K562 (cell line): ENCODE measurements at regions not wholly inside any gene's neighbourhood (a gene's known extent, or its start where the extent isn't known, plus 50 kb on each side); places are given as distances from the start of the nearest gene placed in this dataset.

Source experiments
- ATAC-seq: fragments of 200-7000 bp; cut with Tn5 transposase; 3 replicates; pipeline ENCODE4 v1.9.1; 2020; ENCODE audit warnings: moderate library complexity
- BruUV-seq: library from RNA; stranded (reverse); fragments of 400-500 nt; replicated peaks from 2 replicates; lab custom pipeline; 2021; lab: Mats Ljungman, UMichigan
- CTCF ChIA-PET: fragments of 300-600 bp; formaldehyde crosslinking; extraction: SDS; loops from one replicate; lab custom pipeline; 2021; ENCODE audit warnings: low intra/inter-chr PET ratio; lab: Yijun Ruan, JAX
- POLR2A ChIA-PET: fragments of 300-600, 350-650 bp; sonication (Branson Sonifier 250); formaldehyde crosslinking; extraction: SDS; loops from one replicate; lab custom pipeline; 2021; ENCODE audit warnings: antibody characterized with exemption, inconsistent platforms; lab: Yijun Ruan, JAX
- DNase-seq, 4 experiments: peaks; one replicate each; pipeline versions ENCODE4 v3.0.0 to v3.0.0-alpha.2; 2011 to 2018; ENCODE audit warnings: low spot score in 3 of 4, mixed read lengths in 3 of 4; ENCODE audit errors: extremely low read depth in 1 of 4
- FAIRE-seq: peaks from 2 replicates; lab custom pipeline; 2011; peaks lifted over from hg19 to GRCh38; lab: Jason Lieb, UNC
- H2AFZ ChIP-seq: 2 replicates; pipeline ENCODE4 v1.6.0; 2011; ENCODE audit warnings: low read depth, low read length, control low read depth, inconsistent platforms
- H3K27ac ChIP-seq: fragments of 200-600 bp; 3 replicates; pipeline ENCODE4 v1.8.0; 2011; ENCODE audit warnings: low read depth, mild to moderate bottlenecking, control low read depth, inconsistent platforms, low read length, moderate library complexity, mixed read lengths; ENCODE audit errors: extremely low read depth
- H3K27me3 ChIP-seq, 2 experiments: fragments of 300-600 bp in 1 of 2; 2 replicates in 1 of 2; 3 replicates in 1 of 2; pipeline versions ENCODE4 v1.6.0 to v1.8.0; 2011; ENCODE audit warnings: inconsistent platforms in 2 of 2, low read length in 2 of 2, mild to moderate bottlenecking in 1 of 2, mixed read lengths in 1 of 2, moderate library complexity in 1 of 2; ENCODE audit not compliant: control insufficient read depth in 2 of 2, insufficient read depth in 2 of 2
- H3K36me3 ChIP-seq: fragments of 300-600 bp; 3 replicates; pipeline ENCODE4 v1.8.0; 2011; ENCODE audit warnings: mild to moderate bottlenecking, low read length, inconsistent platforms; ENCODE audit not compliant: control insufficient read depth, insufficient read depth
- H3K4me1 ChIP-seq, 2 experiments: fragments of 200-600 bp in 1 of 2; replicated peaks in 1 of 2; 2 replicates in 1 of 2; 3 replicates in 1 of 2; pipeline versions ENCODE4 v1.5.1 to v1.8.0; 2011; ENCODE audit warnings: inconsistent platforms in 2 of 2, low read length in 2 of 2, mild to moderate bottlenecking in 1 of 2, mixed read lengths in 1 of 2, moderate library complexity in 1 of 2; ENCODE audit not compliant: control insufficient read depth in 2 of 2, insufficient read depth in 2 of 2
- H3K4me2 ChIP-seq: 2 replicates; pipeline ENCODE4 v1.6.1; 2011; ENCODE audit warnings: low read length, control low read depth, inconsistent platforms, mixed read lengths; ENCODE audit not compliant: insufficient read depth
- H3K4me3 ChIP-seq: fragments of 200-600 bp; sonication (generic), shearing (Covaris generic); 2 replicates; pipeline ENCODE4 v1.5.1; 2016; ENCODE audit warnings: control low read depth, inconsistent platforms
- H3K79me2 ChIP-seq: fragments of 200-600 bp; 3 replicates; pipeline ENCODE4 v1.8.0; 2011; ENCODE audit warnings: low read length, inconsistent platforms; ENCODE audit not compliant: control insufficient read depth, insufficient read depth
- H3K9ac ChIP-seq, 2 experiments: 2 replicates each; pipeline versions ENCODE4 v1.6.0 to v1.6.1; 2011; ENCODE audit warnings: low read depth in 2 of 2, low read length in 2 of 2, control low read depth in 1 of 2, inconsistent platforms in 1 of 2, mild to moderate bottlenecking in 1 of 2, mixed read lengths in 1 of 2; ENCODE audit not compliant: insufficient read depth in 1 of 2
- H3K9me1 ChIP-seq: one replicate; pipeline ENCODE4 v1.6.0; 2011; ENCODE audit warnings: inconsistent platforms, mild to moderate bottlenecking, low read length, moderate library complexity; ENCODE audit not compliant: control insufficient read depth, insufficient read depth
- H3K9me3 ChIP-seq: replicated peaks from 2 replicates; pipeline ENCODE4 v1.5.1; 2011; ENCODE audit warnings: low read depth, low read length, inconsistent platforms; ENCODE audit not compliant: control insufficient read depth, insufficient read depth
- H4K20me1 ChIP-seq: replicated peaks from 2 replicates; pipeline ENCODE4 v1.6.1; 2011; ENCODE audit warnings: low read length, inconsistent platforms, mixed read lengths; ENCODE audit not compliant: control insufficient read depth, insufficient read depth
- ATF1 ChIP-seq, 2 experiments: fragments of 450-650 bp in 1 of 2; IDR thresholded peaks; 2 replicates each; pipeline ENCODE4 v1.6.1; 2016; ENCODE audit warnings: missing compliant biosample characterization in 1 of 2, missing genetic modification characterization in 1 of 2
- WHSC1 ChIP-seq: IDR thresholded peaks from one replicate; pipeline ENCODE4 v1.6.1; 2012; ENCODE audit warnings: low read length, control low read depth, inconsistent platforms
- ZNF431 ChIP-seq: sonication (generic); formaldehyde crosslinking; IDR thresholded peaks from 2 replicates; pipeline ENCODE4 v1.8.0; 2022; ENCODE audit warnings: mild to moderate bottlenecking, missing genetic modification reagents
- WGBS: fragments of 100-300 bp; shearing (Covaris generic); methylation state at CpG from one replicate; pipeline ENCODE4 v1.1.6; 2016; ENCODE audit warnings: low coverage, mixed read lengths; ENCODE audit not compliant: insufficient coverage; ENCODE audit errors: missing lambda C conversion rate; 5-methylcytosine and 5-hydroxymethylcytosine counted together
- in situ Hi-C: fragments of 300-500 bp; cut with MboI; formaldehyde crosslinking; loops from 4 replicates; pipeline ENCODE4 v1.15.0; 2018; ENCODE audit warnings: inconsistent platforms, mixed read lengths
- intact Hi-C: fragments of 100-400 bp; cut with micrococcal nuclease; formaldehyde crosslinking; loops from 2 replicates; pipeline ENCODE4 v1.14.2; 2022
- TF ChIP-seq, protein P1 (sequence below): sonication (generic); formaldehyde crosslinking; IDR thresholded peaks from 2 replicates; pipeline ENCODE4 v1.8.0; 2022; ENCODE audit warnings: missing genetic modification reagents, mild to moderate bottlenecking, moderate library complexity, borderline replicate concordance
- TF ChIP-seq, protein P2 (sequence below), 3 experiments: IDR thresholded peaks in 2 of 3; conservative IDR thresholded peaks in 1 of 3; 2 replicates each; pipeline ENCODE4 v1.5.1; 2011 to 2012; ENCODE audit warnings: low read length in 3 of 3, mild to moderate bottlenecking in 3 of 3, control low read depth in 2 of 3, improper control_type of control experiment in 1 of 3, inconsistent platforms in 1 of 3, low read depth in 1 of 3, mixed read lengths in 1 of 3, moderate library complexity in 1 of 3; ENCODE audit not compliant: insufficient read depth in 2 of 3

DNA sequence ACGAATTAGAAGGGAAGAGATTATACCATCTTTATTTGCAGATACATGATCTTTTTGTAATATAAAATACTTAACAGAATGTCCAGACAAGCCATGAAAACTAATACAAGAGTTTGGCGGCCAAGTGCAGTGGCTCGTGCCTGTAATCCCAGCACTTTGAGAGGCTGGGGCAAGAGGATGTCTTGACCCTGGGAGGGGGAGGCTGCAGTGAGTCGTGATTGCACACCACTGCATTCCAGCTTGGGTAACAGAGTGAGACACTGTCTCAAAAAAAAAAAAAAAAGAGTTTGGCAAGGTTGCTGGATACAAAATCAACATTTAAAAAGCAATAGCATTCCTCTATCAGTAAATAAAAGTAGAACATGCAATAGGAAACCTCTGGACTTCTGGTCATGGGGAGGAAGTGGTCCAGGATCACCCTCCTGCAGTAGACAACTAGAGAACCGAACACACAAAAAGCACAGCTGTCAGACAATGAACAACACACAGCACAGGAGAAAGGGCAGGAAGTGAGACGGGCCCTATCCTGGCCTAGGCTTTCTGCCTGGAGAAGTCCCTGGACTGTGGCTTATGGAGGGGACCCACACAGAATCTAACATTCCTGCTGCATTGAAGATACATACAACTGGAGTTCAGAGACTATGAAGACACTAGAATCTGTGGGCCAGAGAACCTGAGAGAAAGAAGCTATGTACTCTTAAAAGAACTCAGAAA, 118.9 kb upstream of the ARL4C start:
- FAIRE-seq (no peak), DNase-seq (no peak), ATAC-seq (no peak)
- Histone ChIP-seq H3K36me3 (no peaks in the 10 kb centered on the region), H3K4me3 (no peak overlapping the region), H3K79me2 (no peaks in the 10 kb centered on the region), H3K9me3 (no peaks in the 10 kb centered on the region), H3K9ac (no peak overlapping the region), H3K27me3 (no peaks in the 10 kb centered on the region), H3K9me1 (no peaks in the 10 kb centered on the region), H2AFZ (no peak overlapping the region), H3K27ac (no peak overlapping the region), H4K20me1 (no peaks in the 10 kb centered on the region), H3K4me1 (no peaks in the 10 kb centered on the region), H3K4me2 (no peak overlapping the region)
- WGBS, result 1% methylated on average over 6 of the region's 6 CpGs
- POLR2A ChIA-PET, result interaction anchor here (0.5 kb wide), 1 partner anchor 41 kb away, joined by 3 read pairs; no protein-coding TSS in a partner anchor
- CTCF ChIA-PET, result no interaction called here
- intact Hi-C loops (no loop called here), in situ Hi-C loops (no loop called here)
- BruUV-seq, result no TSS peak
- TF ChIP-seq ZNF431 (CRISPR knock-in tag) (no peak), WHSC1 (no peak)
- TF ChIP-seq, protein P1, sequence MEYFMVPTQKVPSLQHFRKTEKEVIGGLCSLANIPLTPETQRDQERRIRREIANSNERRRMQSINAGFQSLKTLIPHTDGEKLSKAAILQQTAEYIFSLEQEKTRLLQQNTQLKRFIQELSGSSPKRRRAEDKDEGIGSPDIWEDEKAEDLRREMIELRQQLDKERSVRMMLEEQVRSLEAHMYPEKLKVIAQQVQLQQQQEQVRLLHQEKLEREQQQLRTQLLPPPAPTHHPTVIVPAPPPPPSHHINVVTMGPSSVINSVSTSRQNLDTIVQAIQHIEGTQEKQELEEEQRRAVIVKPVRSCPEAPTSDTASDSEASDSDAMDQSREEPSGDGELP, result no peak

DNA sequence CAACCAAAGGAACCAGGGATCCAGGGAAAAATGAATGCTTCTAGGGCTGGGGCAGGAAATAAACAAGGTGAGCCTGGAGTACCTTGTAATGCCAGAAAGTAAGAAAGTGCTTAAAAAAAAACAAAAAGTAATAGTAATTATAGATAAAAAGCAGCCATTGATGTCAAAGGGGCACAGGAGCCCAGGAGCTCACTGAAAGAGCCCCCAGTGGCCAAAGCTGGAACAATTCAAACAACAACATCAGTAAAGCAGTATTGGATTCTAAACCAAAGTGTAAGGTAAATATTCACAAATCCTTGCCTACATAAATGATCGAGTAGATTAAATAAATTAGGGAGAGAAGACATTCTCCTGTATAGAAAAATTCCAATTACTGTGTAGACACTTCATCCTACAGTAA, 114.3 kb upstream of the ARL4C start:
- DNase-seq (peak in 2 of 4 experiments; percentile 12 to 13), FAIRE-seq (no peak), ATAC-seq (no peak)
- H3K79me2 ChIP-seq, result no peaks in the 10 kb centered on the region
- H3K27ac ChIP-seq, result no peak overlapping the region
- intact Hi-C loops (no loop called here), in situ Hi-C loops (no loop called here)
- no peak overlapping the region for H3K9ac ChIP-seq
- CTCF ChIA-PET, result no interaction called here
- H3K36me3 ChIP-seq, result no peaks in the 10 kb centered on the region
- H3K4me2 ChIP-seq, result no peak overlapping the region
- no peak overlapping the region for H3K4me3 ChIP-seq
- no peaks in the 10 kb centered on the region for H3K4me1 ChIP-seq
- no peak overlapping the region for H2AFZ ChIP-seq
- POLR2A ChIA-PET, result no interaction called here
- H3K9me1 ChIP-seq, result no peaks in the 10 kb centered on the region
- TF ChIP-seq, protein P2, sequence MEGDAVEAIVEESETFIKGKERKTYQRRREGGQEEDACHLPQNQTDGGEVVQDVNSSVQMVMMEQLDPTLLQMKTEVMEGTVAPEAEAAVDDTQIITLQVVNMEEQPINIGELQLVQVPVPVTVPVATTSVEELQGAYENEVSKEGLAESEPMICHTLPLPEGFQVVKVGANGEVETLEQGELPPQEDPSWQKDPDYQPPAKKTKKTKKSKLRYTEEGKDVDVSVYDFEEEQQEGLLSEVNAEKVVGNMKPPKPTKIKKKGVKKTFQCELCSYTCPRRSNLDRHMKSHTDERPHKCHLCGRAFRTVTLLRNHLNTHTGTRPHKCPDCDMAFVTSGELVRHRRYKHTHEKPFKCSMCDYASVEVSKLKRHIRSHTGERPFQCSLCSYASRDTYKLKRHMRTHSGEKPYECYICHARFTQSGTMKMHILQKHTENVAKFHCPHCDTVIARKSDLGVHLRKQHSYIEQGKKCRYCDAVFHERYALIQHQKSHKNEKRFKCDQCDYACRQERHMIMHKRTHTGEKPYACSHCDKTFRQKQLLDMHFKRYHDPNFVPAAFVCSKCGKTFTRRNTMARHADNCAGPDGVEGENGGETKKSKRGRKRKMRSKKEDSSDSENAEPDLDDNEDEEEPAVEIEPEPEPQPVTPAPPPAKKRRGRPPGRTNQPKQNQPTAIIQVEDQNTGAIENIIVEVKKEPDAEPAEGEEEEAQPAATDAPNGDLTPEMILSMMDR (IDR thresholded peaks at IDR 0.05 in 2 of 3, conservative IDR thresholded peaks at IDR 0.05 in 1 of 3; ENCODE audit: insufficient read depth in 2 of 3, low read depth in 1 of 3, low read length in 3 of 3), result peak in 1 of 3 experiments; percentile 26; a peak in 1 of 6 replicates
- TF ChIP-seq ATF1 (CRISPR knock-in tag; IDR thresholded peaks at IDR 0.05) (no peak), ATF1 (tag; IDR thresholded peaks at IDR 0.05) (no peak)
- peaks cover 0 to 1% of the 10 kb centered on the region in 2 experiments; a peak in 2 of 5 replicates for H3K27me3 ChIP-seq
- no peaks in the 10 kb centered on the region for H4K20me1 ChIP-seq
- BruUV-seq, result no TSS peak
- 0% methylated on average over 1 of the region's 1 CpG for WGBS
- H3K9me3 ChIP-seq, result no peaks in the 10 kb centered on the region
